ENCODE measurements at regions not wholly inside any gene's neighbourhood (a gene's known extent, or its start where the extent isn't known, plus 50 kb on each side); places are given as distances from the start of the nearest gene placed in this dataset.

DNA sequence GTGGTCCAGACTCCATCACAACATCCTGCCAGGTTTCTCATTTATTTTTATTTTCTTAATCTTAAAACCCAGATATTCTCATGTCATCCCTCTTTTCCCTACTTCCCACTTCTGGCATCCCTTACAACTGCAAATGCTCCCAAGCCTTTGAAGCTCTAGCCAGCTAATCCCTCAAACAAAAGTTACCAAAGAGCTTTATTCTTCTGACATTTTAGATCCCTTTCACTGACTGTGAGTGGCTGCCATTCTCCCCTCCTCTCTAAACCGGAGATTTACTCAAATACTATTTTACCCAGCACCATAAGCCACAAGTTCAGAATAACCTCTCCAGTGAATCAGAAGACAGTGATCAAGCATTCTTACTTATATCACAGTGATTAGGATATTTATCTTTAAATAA, 569.0 kb upstream of the SYT4 start:
- TF ChIP-seq EZH2phosphoT487 (IDR thresholded peaks at IDR 0.05; ENCODE audit: insufficient read depth, low read depth) (no peak), EZH2 (IDR thresholded peaks at IDR 0.05; ENCODE audit: insufficient read depth, poor library complexity, severe bottlenecking) (no peak)
